ENCODE measurements at regions not wholly inside any gene's neighbourhood (a gene's known extent, or its start where the extent isn't known, plus 50 kb on each side); places are given as distances from the start of the nearest gene placed in this dataset.
"Not testable (repeated sequence)": the region's sequence is repeated elsewhere in the genome, so short reads cannot be mapped to it uniquely, and the experiment has no call there.

DNA sequence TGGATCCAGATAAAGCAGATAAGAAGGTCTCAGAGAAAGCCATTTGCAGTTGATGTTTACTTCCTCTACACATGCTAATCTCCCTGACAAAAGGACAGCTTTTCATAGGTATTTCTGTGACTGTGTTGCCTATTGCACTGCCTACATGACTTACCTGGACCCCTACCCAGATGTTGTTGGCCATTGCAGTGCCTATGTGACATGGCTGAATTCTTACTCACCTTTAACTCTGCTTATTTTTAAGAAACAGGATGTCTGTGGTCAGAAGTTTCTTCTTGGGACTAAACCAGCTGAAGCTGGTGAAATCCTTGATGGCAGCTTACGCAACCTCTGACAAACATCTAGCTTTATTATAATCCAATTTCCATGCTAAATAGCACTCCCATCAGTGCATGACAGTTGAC lies 50.7 kb downstream of the PPIAL4D start:
- ATAC-seq (ENCODE audit: low read depth in 2 of 2): peak; percentile 27 to 35
- not testable (repeated sequence) for H3K9me3 Mint-ChIP-seq, DNase-seq, H3K4me1 Mint-ChIP-seq, H3K27me3 Mint-ChIP-seq, H3K4me3 Mint-ChIP-seq, H3K36me3 Mint-ChIP-seq, H3K27ac Mint-ChIP-seq

- H3K4me3 Mint-ChIP-seq: peak overlapping the region in 3 of 8 donors; percentile 5 to 61 (median 40)
- H3K27ac Mint-ChIP-seq: peak overlapping the region in 1 of 6 donors; percentile 78
- not testable (repeated sequence) for H3K36me3 Mint-ChIP-seq; H3K27me3 Mint-ChIP-seq; ATAC-seq (ENCODE audit: low read depth in 2 of 2); H3K9me3 Mint-ChIP-seq; H3K4me1 Mint-ChIP-seq; DNase-seq
Measured at GRCh38 chr1:145189543-145190030, 52.4 kb downstream of the PPIAL4D start.

DNA sequence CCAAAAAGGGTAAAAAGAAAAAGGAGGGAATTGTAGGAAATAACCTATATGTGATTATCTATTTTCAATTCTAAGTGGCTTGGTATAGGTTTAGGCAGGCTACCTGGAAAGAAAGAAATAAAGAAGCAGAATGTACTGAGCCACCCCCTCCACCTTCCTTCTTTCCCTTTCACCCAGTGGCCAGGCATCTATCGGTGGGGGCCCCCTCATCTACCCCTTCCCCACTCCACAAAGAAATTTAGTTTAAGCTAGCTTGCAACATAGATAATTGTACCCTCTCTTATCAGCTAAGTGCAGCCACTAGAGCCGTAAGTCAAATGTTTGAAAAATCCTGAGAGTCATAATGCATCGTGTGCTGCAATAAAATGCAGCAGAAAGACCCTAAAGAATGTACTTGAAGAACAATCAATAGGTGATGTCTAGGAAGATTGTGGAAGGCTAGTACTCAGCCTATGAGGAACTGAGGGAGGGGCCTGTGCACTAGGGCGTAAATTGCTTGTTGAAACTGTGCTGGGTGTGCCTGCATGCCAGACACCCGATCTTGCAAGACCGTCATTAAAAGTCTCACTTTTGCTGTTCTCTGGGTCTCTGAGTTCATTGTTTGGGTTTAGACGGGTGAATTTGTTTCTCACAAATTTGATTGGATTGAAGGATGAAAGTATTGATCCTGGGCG lies 53.0 kb downstream of the PPIAL4D start:
- peak overlapping the region in 1 of 6 donors; percentile 78 for H3K27ac Mint-ChIP-seq
- H3K36me3 Mint-ChIP-seq, H3K27me3 Mint-ChIP-seq, H3K9me3 Mint-ChIP-seq, H3K4me1 Mint-ChIP-seq: not testable (repeated sequence)
- peak overlapping the region in 4 of 8 donors; percentile 5 to 70 (median 50) for H3K4me3 Mint-ChIP-seq
- ATAC-seq (ENCODE audit: low read depth in 2 of 2): peak; percentile 74 to 83
- DNase-seq: peak; percentile 19

- not testable (repeated sequence) for H3K27ac Mint-ChIP-seq, H3K4me3 Mint-ChIP-seq, H3K4me1 Mint-ChIP-seq, H3K27me3 Mint-ChIP-seq, H3K36me3 Mint-ChIP-seq, H3K9me3 Mint-ChIP-seq
- peak; percentile 19 for DNase-seq
- ATAC-seq (ENCODE audit: low read depth in 2 of 2): peak; percentile 91 to 98
Measured at GRCh38 chr1:145182606-145183413, 59.2 kb downstream of the PPIAL4D start.

DNA sequence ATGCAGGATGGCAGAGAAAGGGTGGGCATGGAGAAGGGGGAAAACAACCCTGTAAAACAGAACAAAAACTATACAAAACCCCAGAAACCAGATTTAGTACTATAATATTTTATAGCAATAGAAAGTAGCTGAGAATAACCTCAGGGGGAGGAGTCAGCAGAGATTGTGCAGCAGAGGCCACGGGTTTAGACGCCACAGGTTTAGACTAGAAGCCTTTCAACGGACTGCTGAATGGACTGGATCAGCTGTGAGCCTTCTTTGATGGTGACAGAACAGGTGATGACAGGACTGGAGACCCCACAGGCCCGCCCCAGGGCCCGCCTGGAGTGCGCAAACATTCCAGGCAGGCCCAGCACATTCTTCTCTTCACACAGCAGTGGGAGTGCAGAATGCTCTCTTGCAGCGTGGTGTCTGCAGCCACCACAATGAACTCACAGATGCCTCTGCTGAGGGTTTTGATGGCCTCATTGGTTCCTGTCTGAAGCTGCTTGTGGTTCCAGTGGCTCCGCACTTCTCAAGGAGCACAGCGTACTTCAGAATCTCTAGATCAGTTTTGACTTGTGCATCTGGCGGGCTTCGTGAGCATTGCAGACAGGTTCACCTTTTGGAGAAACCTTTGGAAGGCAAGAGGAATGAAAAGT lies 65.6 kb downstream of the PPIAL4D start:
- H3K9me3 Mint-ChIP-seq; H3K27me3 Mint-ChIP-seq; H3K36me3 Mint-ChIP-seq; ATAC-seq (ENCODE audit: low read depth in 2 of 2); H3K4me3 Mint-ChIP-seq; DNase-seq; H3K4me1 Mint-ChIP-seq; H3K27ac Mint-ChIP-seq: not testable (repeated sequence)

DNA sequence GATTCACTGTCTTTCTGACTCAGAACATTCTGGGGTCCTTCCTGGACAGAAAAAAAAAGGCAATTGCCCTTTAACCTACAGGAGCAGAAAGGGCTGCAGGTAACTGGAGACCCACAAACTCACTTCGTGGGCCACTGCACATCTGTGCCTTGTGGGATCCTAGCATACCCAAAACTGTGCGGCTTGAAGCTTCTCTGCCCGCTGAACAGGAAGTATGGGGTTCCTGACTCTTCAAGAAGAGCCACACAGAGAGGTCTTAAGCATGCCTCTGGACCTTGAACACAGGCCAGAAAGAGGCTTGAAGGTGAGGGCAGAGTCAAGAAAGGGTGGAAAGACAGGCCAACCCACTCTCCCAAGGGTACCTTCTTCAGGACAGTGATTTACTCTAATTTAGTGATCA lies 67.6 kb downstream of the PPIAL4D start:
- H3K27me3 Mint-ChIP-seq; H3K9me3 Mint-ChIP-seq; H3K27ac Mint-ChIP-seq; ATAC-seq (ENCODE audit: low read depth in 2 of 2); H3K4me1 Mint-ChIP-seq; DNase-seq; H3K4me3 Mint-ChIP-seq; H3K36me3 Mint-ChIP-seq: not testable (repeated sequence)

- ATAC-seq (ENCODE audit: low read depth in 2 of 2): peak in 1 of 2 donors; percentile 45
- not testable (repeated sequence) for H3K27ac Mint-ChIP-seq, H3K27me3 Mint-ChIP-seq, H3K36me3 Mint-ChIP-seq, DNase-seq, H3K4me1 Mint-ChIP-seq, H3K9me3 Mint-ChIP-seq
- peak overlapping the region in 6 of 8 donors; percentile 37 to 87 (median 58) for H3K4me3 Mint-ChIP-seq
Measured at GRCh38 chr1:145168220-145168848, 72.6 kb downstream of the FAM72D start.

GRCh38 chr1:145164360-145164759 lies 68.6 kb downstream of the FAM72D start:
- not testable (repeated sequence) for H3K4me1 Mint-ChIP-seq; H3K27me3 Mint-ChIP-seq; ATAC-seq (ENCODE audit: low read depth in 2 of 2); DNase-seq; H3K36me3 Mint-ChIP-seq; H3K4me3 Mint-ChIP-seq; H3K27ac Mint-ChIP-seq; H3K9me3 Mint-ChIP-seq

Data from naive B cell (primary cell).